AG09309 (cell line): ENCODE measurements at regions not wholly inside any gene's neighbourhood (a gene's known extent, or its start where the extent isn't known, plus 50 kb on each side); places are given as distances from the start of the nearest gene placed in this dataset.

Experiments used
- DNase-seq: peaks from one replicate; pipeline ENCODE4 v3.0.0-alpha.2; 2010; ENCODE audit warnings: low read depth
- H3K4me3 ChIP-seq: 2 replicates; pipeline ENCODE4 v1.5.1; 2011; ENCODE audit warnings: mild to moderate bottlenecking, low read depth, low read length, moderate library complexity; ENCODE audit not compliant: control insufficient read depth
- TF ChIP-seq, protein P1 (sequence below): IDR thresholded peaks from 2 replicates; pipeline ENCODE4 v1.5.1; 2011; ENCODE audit warnings: mild to moderate bottlenecking, low read depth, low read length, inconsistent platforms; ENCODE audit not compliant: insufficient read depth, control insufficient read depth; ENCODE audit errors: missing control alignments

DNA sequence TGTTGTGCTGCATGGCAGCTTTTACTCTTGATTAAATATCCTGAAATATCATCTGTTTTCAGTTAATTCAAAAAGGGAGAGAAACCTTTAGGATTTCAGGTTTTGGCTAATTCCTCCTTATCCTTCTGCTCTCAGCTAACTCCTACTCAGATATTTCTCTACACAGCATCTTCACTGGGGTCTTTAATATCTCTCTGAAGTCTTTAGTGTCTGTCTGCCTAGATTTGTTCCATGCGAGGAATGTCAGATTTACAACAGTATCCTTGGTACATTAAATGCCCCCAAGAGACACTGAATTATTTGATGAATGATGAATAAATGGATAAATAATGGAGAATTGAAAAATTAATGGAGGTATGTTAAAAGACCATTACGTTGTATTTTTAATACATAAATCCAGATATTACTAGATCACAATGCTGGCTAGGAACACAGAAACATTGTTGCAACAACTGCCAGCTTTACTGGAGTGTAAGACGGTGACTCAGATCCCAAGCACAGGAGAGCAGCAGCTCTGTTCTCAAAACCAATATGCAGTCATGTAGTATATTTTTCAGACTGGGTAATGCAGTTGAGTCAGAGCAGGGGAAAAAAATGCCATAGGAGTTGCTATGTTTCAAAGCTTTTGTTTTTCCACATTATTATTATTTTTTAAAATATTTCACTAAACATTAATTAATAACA, 388.0 kb upstream of the SYT4 start:
- DNase-seq = peak; percentile 59
- TF ChIP-seq, protein P1, sequence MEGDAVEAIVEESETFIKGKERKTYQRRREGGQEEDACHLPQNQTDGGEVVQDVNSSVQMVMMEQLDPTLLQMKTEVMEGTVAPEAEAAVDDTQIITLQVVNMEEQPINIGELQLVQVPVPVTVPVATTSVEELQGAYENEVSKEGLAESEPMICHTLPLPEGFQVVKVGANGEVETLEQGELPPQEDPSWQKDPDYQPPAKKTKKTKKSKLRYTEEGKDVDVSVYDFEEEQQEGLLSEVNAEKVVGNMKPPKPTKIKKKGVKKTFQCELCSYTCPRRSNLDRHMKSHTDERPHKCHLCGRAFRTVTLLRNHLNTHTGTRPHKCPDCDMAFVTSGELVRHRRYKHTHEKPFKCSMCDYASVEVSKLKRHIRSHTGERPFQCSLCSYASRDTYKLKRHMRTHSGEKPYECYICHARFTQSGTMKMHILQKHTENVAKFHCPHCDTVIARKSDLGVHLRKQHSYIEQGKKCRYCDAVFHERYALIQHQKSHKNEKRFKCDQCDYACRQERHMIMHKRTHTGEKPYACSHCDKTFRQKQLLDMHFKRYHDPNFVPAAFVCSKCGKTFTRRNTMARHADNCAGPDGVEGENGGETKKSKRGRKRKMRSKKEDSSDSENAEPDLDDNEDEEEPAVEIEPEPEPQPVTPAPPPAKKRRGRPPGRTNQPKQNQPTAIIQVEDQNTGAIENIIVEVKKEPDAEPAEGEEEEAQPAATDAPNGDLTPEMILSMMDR = no peak
- no peak overlapping the region for H3K4me3 ChIP-seq

DNA sequence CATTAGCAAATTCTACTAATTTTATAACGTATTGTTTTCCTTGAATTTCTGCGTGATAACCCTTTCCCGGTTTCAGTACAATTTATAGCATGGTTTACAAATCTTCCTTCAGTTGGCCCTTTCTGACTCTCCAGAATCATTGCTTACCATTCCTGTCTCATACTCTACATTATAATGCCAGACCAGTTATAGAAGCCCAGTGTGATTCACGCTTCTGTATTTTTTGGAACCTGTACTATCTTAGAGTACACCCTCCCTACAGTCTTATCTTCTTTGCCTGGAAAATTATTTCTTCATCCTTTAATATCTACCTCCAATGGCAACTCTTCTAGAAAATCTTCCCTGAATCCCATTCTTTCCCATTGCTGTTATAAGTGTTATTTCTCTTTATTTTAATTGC, 391.6 kb upstream of the SYT4 start:
- H3K4me3 ChIP-seq = no peak overlapping the region
- TF ChIP-seq, protein P1 = no peak
- no peak for DNase-seq

DNA sequence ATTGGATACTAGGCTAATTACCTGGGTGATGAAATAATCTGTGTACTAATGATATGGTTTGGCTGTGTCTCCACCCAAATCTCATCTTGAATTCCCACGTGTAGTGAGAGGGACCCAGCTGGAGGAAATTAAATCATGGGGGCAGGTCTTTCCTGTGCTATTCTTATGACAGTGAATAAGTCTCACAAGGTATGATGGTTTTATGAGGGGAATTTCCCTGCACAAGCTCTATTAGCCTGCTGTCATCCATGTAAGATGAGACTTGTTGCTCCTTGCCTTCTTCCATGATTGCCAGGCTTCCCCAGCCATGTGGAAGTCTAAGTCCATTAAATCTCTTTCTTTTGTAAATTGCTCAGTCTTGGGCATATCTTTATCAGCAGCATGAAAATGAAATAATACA, 394.1 kb upstream of the SYT4 start:
- H3K4me3 ChIP-seq = no peak overlapping the region
- DNase-seq = no peak
- TF ChIP-seq, protein P1 = no peak

DNA sequence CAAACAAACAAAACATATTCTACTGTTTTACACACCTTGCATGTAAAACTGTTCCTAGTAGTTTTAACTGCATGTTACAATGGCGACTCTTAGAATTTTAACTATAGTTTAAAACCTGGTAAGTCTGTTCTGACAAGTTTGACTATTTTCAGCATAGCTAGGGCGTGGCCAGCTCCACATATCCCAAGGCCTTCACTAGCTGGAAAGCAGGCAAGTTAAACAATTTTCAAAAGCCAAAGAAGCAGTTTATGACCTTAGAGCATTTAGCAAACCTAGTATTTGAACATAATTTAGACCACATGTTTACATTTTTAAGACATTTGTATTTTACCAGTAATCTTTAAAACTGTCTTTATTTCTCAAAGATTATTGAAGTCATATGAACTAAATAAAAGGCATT, 402.8 kb upstream of the SYT4 start:
- TF ChIP-seq, protein P1 = no peak
- DNase-seq = no peak
- no peak overlapping the region for H3K4me3 ChIP-seq

DNA sequence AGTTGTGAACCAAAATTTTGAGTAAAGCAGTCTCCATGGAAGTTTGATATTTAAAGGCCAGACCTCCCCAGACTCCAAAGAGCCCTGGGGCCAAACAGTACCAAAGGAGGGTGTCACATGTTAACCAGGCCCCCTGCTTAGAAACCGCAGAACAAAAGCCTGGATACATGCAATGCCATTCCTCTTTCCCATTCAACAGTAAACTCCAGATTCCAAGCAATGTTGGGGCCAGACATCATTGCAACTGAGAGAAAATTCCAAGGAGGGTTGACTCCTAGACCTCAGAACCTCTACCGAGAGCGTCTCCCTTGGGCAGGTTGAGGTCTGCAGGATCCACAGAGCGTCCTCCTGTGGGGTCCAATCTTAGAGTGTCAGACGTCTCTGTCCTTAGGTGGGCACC, 404.4 kb upstream of the SYT4 start:
- H3K4me3 ChIP-seq = no peak overlapping the region
- TF ChIP-seq, protein P1 = no peak

DNA sequence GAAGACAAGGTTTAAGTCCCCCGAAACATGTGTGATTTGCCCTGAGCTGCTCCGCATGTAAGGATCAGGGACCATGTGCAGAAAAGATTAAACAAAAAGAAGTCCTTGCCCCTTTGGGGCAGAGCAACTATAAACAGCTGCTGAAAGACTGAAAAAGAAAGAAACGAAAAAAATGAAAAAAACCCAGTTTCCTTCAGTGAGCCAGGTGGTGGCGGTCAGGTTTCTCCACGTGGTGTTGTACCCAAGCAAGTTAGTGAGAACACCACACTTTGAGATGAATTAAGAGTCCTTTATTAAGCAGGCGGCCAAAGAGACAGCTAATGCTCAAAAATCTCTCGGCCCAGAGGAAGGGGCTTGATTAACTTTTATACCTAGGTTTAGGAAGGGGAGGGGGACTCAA, 404.9 kb upstream of the SYT4 start:
- TF ChIP-seq, protein P1 = no peak
- DNase-seq = no peak
- no peak overlapping the region for H3K4me3 ChIP-seq

More for the DNA sequence above, 404.4 kb upstream of the SYT4 start:
- DNase-seq = no peak
